BLaER1 treated with 17β-estradiol and CSF1 and Interleukin-3, amounts not matched to agents 10 nM and 100 nM (cell line): ENCODE measurements at regions not wholly inside any gene's neighbourhood (a gene's known extent, or its start where the extent isn't known, plus 50 kb on each side); places are given as distances from the start of the nearest gene placed in this dataset.

Experiments
- H3K27ac ChIP-seq, 11 experiments: shearing (Covaris generic); formaldehyde crosslinking; 2 replicates each; pipeline ENCODE4 v1.8.1; 2022
- H3K27me3 ChIP-seq, 11 experiments: shearing (Covaris generic); formaldehyde crosslinking; 2 replicates each; pipeline ENCODE4 v1.8.1; 2022
- H3K36me3 ChIP-seq, 11 experiments: shearing (Covaris generic); formaldehyde crosslinking; 2 replicates each; pipeline ENCODE4 v1.8.1; 2022
- H3K4me1 ChIP-seq, 10 experiments: shearing (Covaris generic); formaldehyde crosslinking; 2 replicates each; pipeline ENCODE4 v1.8.1; 2022
- H3K4me2 ChIP-seq, 11 experiments: shearing (Covaris generic); formaldehyde crosslinking; 2 replicates each; pipeline ENCODE4 v1.8.1; 2022
- H3K4me3 ChIP-seq, 10 experiments: shearing (Covaris generic); formaldehyde crosslinking; 2 replicates each; pipeline ENCODE4 v1.8.1; 2022
- H3K9ac ChIP-seq, 11 experiments: shearing (Covaris generic); formaldehyde crosslinking; 2 replicates each; pipeline ENCODE4 v1.8.1; 2022
- H3K9me3 ChIP-seq, 11 experiments: shearing (Covaris generic); formaldehyde crosslinking; replicated peaks in 1 of 11; 2 replicates each; pipeline ENCODE4 v1.8.1; 2022
- H4K20me1 ChIP-seq, 11 experiments: shearing (Covaris generic); formaldehyde crosslinking; 2 replicates each; pipeline ENCODE4 v1.8.1; 2022
- Cebpa-rat ChIP-seq, 11 experiments: shearing (Covaris generic); IDR thresholded peaks; 2 replicates each; pipeline ENCODE4 v1.8.1; 2022

- no peak overlapping the region for H3K27ac ChIP-seq
- H3K9me3 ChIP-seq = no peaks in the 10 kb centered on the region
- no peak overlapping the region for H3K4me3 ChIP-seq
- H3K4me2 ChIP-seq = no peak overlapping the region
- no peaks in the 10 kb centered on the region for H3K27me3 ChIP-seq
- H3K9ac ChIP-seq = no peak overlapping the region
- TF ChIP-seq Cebpa-rat (IDR thresholded peaks at IDR 0.05) = no peak
- no peaks in the 10 kb centered on the region for H4K20me1 ChIP-seq
- no peaks in the 10 kb centered on the region for H3K36me3 ChIP-seq
- H3K4me1 ChIP-seq = peaks cover 0 to 16% (median 0%) of the 10 kb centered on the region in 10 experiments; a peak in 3 of 20 replicates
These were observed 166.0 kb upstream of the STK17B start for GRCh38 chr2:196337208-196337953.

DNA sequence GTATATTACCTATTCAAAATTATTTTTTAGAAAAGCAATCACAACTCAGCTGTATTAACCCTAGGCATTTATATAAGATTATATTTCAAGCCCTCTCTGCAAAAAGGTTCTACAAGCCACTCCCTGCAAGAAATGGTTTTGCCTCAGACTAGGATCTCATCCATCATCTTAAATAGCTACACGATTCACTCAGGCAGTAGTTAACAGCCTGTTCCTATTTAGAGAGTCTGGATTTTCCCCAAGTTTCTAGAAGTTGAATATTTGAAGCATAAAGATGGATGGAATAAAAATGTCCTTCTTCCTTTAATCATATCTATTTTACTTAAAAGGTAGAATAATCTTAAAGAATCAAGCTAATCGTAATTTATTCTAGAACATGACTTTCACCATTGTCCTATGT lies 167.1 kb upstream of the STK17B start:
- Histone ChIP-seq H3K27me3 (no peaks in the 10 kb centered on the region), H3K9ac (no peak overlapping the region), H4K20me1 (no peaks in the 10 kb centered on the region), H3K36me3 (no peaks in the 10 kb centered on the region), H3K4me3 (no peak overlapping the region), H3K4me1 (peaks cover 0 to 16% (median 0%) of the 10 kb centered on the region in 10 experiments; a peak in 3 of 20 replicates), H3K4me2 (no peak overlapping the region), H3K9me3 (no peaks in the 10 kb centered on the region), H3K27ac (no peak overlapping the region)
- TF ChIP-seq Cebpa-rat (IDR thresholded peaks at IDR 0.05) = no peak

DNA sequence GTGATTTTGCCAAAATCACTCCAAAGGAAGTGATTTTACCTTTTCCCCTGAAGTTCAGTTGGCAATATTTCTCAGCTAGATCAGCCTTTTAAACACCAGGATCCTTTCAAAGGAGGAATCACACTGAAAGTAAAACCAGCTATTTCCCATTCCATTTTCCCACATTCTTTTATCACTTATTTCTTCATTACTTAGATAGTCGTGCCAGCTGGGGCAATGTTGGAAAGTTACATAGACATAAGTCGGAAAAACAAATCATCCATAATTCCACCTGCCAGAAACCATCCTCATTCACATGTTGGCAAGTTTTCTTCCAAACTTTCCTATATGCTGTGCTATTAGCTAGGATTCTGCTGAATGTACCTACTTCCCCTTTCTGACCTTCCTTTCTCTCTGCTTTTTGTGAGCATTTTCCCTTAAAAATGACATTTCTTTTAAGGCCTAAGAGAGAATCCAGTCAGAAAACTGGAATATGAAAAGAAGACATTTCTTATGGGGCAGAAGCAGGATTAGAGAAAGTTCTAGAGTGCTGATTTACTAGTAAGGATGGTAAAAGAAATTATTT lies 170.0 kb upstream of the STK17B start:
- H3K36me3 ChIP-seq = no peaks in the 10 kb centered on the region
- no peak overlapping the region for H3K4me2 ChIP-seq
- H3K9ac ChIP-seq = no peak overlapping the region
- H3K9me3 ChIP-seq = no peaks in the 10 kb centered on the region
- peaks cover 0 to 16% (median 0%) of the 10 kb centered on the region in 10 experiments; a peak in 3 of 20 replicates for H3K4me1 ChIP-seq
- H4K20me1 ChIP-seq = no peaks in the 10 kb centered on the region
- no peaks in the 10 kb centered on the region for H3K27me3 ChIP-seq
- no peak overlapping the region for H3K4me3 ChIP-seq
- TF ChIP-seq Cebpa-rat (IDR thresholded peaks at IDR 0.05) = no peak
- H3K27ac ChIP-seq = no peak overlapping the region

- TF ChIP-seq Cebpa-rat (IDR thresholded peaks at IDR 0.05) = no peak
- H3K27me3 ChIP-seq = no peaks in the 10 kb centered on the region
- H3K27ac ChIP-seq = no peak overlapping the region
- no peaks in the 10 kb centered on the region for H3K9me3 ChIP-seq
- H4K20me1 ChIP-seq = no peaks in the 10 kb centered on the region
- no peak overlapping the region for H3K4me3 ChIP-seq
- H3K36me3 ChIP-seq = no peaks in the 10 kb centered on the region
- H3K4me2 ChIP-seq = no peak overlapping the region
- peaks cover 0 to 9% (median 0%) of the 10 kb centered on the region in 10 experiments; a peak in 1 of 20 replicates for H3K4me1 ChIP-seq
- no peak overlapping the region for H3K9ac ChIP-seq
These were observed 173.0 kb upstream of the STK17B start for GRCh38 chr2:196344397-196344796.

GRCh38 chr2:196353717-196354116 lies 182.3 kb upstream of the STK17B start:
- Histone ChIP-seq H4K20me1 (no peaks in the 10 kb centered on the region), H3K27me3 (no peaks in the 10 kb centered on the region), H3K4me1 (no peaks in the 10 kb centered on the region), H3K36me3 (0 out of 22 replicates have a peak, but pooled peaks cover 0 to 4% (median 0%) of the 10 kb centered on the region in 11 experiments), H3K4me3 (no peak overlapping the region), H3K4me2 (no peak overlapping the region), H3K9ac (no peak overlapping the region), H3K27ac (no peak overlapping the region), H3K9me3 (peaks cover 17 to 35% (median 23%) of the 10 kb centered on the region in 11 experiments)
- no peak for TF ChIP-seq Cebpa-rat (IDR thresholded peaks at IDR 0.05)

DNA sequence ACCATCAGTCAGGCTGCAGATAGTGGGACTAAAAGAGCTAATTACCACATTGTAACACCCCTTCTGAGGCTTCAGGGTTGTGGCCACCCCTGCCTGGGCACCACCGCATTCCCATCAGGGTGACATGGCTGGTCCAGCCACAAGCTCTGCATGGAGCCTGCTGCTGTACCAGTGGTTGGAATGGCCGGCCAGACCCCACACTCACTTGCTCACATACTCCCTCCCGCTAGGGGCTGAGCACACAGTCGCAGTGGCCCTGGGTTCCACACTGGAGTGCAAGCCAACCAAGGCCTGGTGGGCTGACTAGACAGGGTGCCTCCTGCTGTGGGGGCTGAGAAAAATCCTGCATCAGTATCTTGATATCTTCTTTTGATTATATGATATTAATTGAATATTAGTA lies 182.8 kb upstream of the STK17B start:
- Histone ChIP-seq H4K20me1 (no peaks in the 10 kb centered on the region), H3K9me3 (peaks cover 17 to 35% (median 23%) of the 10 kb centered on the region in 11 experiments), H3K36me3 (0 out of 22 replicates have a peak, but pooled peaks cover 0 to 4% (median 0%) of the 10 kb centered on the region in 11 experiments), H3K4me1 (no peaks in the 10 kb centered on the region), H3K27ac (no peak overlapping the region), H3K9ac (no peak overlapping the region), H3K27me3 (no peaks in the 10 kb centered on the region), H3K4me3 (no peak overlapping the region), H3K4me2 (no peak overlapping the region)
- TF ChIP-seq Cebpa-rat (IDR thresholded peaks at IDR 0.05) = no peak

- H3K9me3 ChIP-seq = peaks cover 17 to 35% (median 23%) of the 10 kb centered on the region in 11 experiments
- no peaks in the 10 kb centered on the region for H3K27me3 ChIP-seq
- TF ChIP-seq Cebpa-rat (IDR thresholded peaks at IDR 0.05) = no peak
- no peak overlapping the region for H3K4me3 ChIP-seq
- H3K27ac ChIP-seq = no peak overlapping the region
- no peaks in the 10 kb centered on the region for H3K4me1 ChIP-seq
- H3K36me3 ChIP-seq = 0 out of 22 replicates have a peak, but pooled peaks cover 0 to 4% (median 0%) of the 10 kb centered on the region in 11 experiments
- H4K20me1 ChIP-seq = no peaks in the 10 kb centered on the region
- no peak overlapping the region for H3K4me2 ChIP-seq
- no peak overlapping the region for H3K9ac ChIP-seq
These were observed 185.0 kb upstream of the STK17B start for GRCh38 chr2:196356332-196356731.

- TF ChIP-seq Cebpa-rat (IDR thresholded peaks at IDR 0.05) = no peak
- no peaks in the 10 kb centered on the region for H3K9me3 ChIP-seq
- no peak overlapping the region for H3K4me3 ChIP-seq
- H3K27me3 ChIP-seq = no peaks in the 10 kb centered on the region
- no peaks in the 10 kb centered on the region for H3K4me1 ChIP-seq
- no peak overlapping the region for H3K9ac ChIP-seq
- no peaks in the 10 kb centered on the region for H3K36me3 ChIP-seq
- H3K27ac ChIP-seq = no peak overlapping the region
- no peaks in the 10 kb centered on the region for H4K20me1 ChIP-seq
- no peak overlapping the region for H3K4me2 ChIP-seq
These were observed 189.3 kb upstream of the STK17B start for GRCh38 chr2:196360650-196361049.

GRCh38 chr2:196361606-196362326 lies 190.4 kb upstream of the STK17B start:
- Histone ChIP-seq H3K9ac (no peak overlapping the region), H4K20me1 (no peaks in the 10 kb centered on the region), H3K4me2 (no peak overlapping the region), H3K4me1 (no peaks in the 10 kb centered on the region), H3K27me3 (no peaks in the 10 kb centered on the region), H3K9me3 (no peaks in the 10 kb centered on the region), H3K4me3 (no peak overlapping the region), H3K27ac (no peak overlapping the region), H3K36me3 (no peaks in the 10 kb centered on the region)
- TF ChIP-seq Cebpa-rat (IDR thresholded peaks at IDR 0.05) = no peak
